NCI-H1105 treated with DMSO at 0.1 percent for 48 hours (cell line): ENCODE measurements at regions not wholly inside any gene's neighbourhood (a gene's known extent, or its start where the extent isn't known, plus 50 kb on each side); places are given as distances from the start of the nearest gene placed in this dataset.
"Not testable (repeated sequence)": the region's sequence is repeated elsewhere in the genome, so short reads cannot be mapped to it uniquely, and the experiment has no call there.

Experiments
- DNase-seq: peaks from one replicate; lab custom pipeline; 2025; lab: John Stamatoyannopoulos, UW

GRCh38 chr12:66775871-66776270 lies 97.0 kb upstream of the GRIP1 start:
- no peak for DNase-seq

DNA sequence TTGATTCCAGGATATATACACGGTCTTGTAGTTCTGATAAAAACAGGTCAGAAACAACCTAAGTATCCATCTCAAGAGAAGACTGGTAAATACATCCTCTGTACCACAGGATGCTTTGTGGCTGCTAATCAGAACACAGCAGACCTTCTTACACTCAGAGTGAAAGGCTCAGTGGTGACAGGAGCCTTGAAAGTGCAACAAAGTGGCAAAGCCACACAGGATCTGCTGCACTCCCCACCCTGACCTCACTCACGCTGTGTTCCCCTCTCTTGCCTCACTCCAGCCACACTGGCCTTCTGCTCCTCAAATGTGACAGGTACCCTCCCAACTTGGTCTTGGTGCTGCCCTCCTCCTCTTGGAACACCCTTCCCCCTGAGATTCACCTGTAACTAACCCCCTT lies 98.1 kb upstream of the GRIP1 start:
- DNase-seq: no peak

DNA sequence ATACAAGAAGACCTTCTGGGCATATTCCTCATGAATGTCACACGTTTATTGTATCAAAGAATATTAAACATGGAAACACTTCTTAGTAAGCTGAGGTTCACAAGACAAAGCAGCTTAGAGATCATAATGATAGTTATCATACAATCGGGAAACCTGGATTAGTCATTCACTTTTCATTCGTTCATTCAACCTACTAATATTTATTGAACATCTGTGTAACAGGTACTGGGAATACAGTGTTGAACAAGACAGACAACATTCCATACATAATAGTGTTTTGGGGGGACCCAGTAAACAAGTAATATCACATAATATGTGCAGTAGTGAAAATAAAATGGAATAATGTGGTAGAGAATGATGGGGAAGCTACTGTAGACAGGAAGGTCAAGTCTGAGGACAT lies 100.6 kb upstream of the GRIP1 start:
- DNase-seq: no peak

DNA sequence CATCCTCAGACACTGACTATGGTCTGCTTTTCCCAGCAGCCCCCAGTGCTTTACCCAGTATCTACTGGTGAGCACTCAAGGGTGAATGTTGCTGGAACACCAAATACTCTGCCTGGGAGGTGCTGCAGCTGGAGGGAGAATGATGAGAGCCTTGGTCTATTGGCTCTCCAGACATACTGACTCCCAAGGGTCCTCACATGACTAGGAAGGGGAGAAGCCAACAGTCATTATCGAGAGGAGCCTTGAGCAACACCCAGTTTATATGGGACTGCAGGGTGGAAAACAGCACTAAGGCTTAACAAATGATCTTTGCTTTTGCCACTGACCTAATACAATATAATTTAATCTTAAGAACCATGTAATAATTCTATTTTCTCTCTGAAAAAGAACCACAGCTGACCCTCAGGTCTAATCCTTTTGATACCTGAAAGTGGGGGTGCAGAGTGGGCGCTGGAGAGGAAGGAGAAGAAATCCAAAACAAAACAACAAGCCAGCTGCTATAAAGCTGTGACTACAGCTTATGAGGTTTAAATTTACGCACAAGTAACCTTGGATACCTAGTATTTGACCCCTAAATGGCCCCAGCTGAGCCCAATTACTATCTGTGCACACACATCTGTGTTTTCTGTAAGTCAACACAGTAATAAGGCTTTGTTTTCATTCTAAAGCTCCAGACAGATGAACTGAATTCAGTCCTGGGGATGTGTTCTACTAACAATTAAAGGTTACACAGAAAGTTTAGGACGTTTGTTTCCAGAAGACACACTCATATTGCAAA lies 107.8 kb upstream of the GRIP1 start:
- DNase-seq: no peak

DNA sequence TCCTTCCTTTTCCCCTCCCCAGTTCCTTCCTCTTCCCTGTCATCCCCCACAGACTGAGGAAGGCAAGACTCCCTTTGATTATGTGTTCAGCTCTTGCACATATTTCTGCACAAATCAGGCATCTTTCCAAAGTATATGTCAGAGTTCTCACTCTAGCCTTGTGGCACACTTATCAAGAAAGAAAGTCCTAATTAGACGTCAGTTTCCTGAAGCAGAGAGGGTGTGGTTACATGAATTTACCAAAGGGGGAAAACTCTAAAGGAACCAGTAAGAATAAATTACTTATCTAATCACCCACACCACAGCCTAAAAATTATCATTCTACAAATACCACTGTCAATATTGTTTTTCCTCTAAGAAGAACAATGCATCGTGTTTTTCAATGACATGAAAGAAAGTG lies 120.7 kb upstream of the GRIP1 start:
- no peak for DNase-seq

DNA sequence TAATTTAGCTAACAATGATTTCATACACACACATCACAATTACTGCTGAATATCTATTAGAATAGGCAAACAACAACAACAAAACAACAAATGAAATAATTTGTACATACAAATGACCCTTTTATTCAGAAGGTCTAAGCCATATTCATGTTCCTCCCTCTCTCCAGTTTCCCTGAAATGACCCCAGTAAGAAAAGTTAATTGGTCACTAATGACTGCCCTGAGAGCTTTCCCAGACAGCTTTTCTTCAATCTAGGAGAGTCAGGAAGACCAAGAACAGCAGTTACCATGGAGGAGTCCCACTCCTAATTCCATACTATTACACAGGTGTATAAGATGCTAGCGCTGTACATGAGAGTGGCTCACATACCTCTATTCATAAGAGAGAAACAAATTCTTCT lies 121.2 kb upstream of the GRIP1 start:
- no peak for DNase-seq

DNA sequence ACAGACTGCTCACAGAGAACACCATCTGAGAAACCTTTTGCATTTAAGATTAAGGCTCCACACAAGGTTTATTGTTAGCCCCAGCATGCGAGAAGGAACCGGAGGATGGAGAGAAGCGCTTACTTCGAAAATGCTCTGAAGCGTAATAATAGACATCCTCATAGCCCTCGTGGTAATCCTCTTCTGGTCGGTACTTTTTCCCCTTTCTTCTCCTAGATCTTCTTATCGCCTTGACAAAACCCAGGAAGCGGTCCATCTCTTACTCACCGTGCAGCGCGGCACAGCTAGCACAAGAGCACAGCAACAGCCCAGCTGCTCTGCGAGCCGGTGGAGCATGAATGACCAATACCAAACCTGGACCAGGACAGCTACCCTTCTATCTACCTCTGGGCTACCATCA lies 125.1 kb upstream of the GRIP1 start:
- DNase-seq: peak; percentile 62

- peak; percentile 90 for DNase-seq
Measured at GRCh38 chr12:66804563-66804974, 125.7 kb upstream of the GRIP1 start.

- DNase-seq: peak; percentile 62
Measured at GRCh38 chr12:66808606-66809005, 129.7 kb upstream of the GRIP1 start.

- peak; percentile 20 for DNase-seq
Measured at GRCh38 chr12:66813137-66813892, 134.4 kb upstream of the GRIP1 start.

DNA sequence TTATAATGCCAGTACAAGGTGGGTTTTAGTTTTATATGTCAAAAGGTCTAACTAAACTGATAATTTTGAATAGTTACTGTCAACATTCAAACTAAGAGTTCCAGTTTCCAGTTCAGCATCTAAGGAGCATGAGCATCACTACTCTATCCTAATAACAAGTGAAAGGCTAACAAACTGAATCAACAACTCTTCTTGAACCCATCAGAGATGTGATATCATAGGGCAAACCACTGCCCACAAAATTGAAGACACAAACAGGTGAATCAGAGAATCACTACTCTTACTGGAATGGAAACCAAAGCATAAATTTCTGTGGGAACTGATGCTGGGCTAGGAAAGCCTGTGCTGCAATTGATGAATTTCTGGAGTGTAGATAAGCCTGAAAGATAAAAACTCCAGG lies 140.7 kb upstream of the GRIP1 start:
- DNase-seq: no peak

- no peak for DNase-seq
Measured at GRCh38 chr12:66822961-66823360, 144.1 kb upstream of the GRIP1 start.

DNA sequence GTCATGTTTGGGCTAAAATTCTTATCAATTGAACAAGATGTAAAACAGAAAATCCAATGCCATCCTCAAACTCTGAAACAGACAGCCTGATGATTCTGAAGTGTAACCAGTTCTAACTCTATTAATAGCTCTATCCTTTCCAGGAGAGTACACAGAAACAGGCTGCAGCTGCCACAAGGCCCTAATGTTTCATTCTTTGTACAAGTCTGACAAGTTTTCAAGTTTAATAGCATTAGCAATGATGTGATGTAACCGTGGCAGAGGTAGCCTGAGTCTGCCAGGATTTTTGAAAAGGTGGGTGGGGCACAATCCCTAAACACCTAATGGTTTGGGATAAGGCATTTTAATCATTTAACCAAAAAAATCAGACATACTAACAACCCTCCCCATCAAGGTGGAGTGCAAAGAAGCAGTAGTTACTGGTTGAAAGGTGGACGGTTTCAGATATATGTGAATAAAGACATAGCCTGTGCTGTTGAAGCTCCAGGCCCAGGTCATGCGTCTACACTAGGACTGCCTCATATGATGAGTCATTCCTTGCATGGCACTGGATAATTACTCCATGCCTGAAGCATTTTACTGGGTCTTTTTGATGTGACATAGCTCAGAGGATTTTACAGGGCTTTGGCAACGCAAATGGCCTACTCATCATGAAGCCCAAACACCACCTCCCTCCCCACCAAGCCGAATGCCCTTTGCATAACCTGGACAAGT lies 145.1 kb upstream of the GRIP1 start:
- DNase-seq: no peak

- DNase-seq: not testable (repeated sequence)
Measured at GRCh38 chr12:66825921-66826320, 147.0 kb upstream of the GRIP1 start.

DNA sequence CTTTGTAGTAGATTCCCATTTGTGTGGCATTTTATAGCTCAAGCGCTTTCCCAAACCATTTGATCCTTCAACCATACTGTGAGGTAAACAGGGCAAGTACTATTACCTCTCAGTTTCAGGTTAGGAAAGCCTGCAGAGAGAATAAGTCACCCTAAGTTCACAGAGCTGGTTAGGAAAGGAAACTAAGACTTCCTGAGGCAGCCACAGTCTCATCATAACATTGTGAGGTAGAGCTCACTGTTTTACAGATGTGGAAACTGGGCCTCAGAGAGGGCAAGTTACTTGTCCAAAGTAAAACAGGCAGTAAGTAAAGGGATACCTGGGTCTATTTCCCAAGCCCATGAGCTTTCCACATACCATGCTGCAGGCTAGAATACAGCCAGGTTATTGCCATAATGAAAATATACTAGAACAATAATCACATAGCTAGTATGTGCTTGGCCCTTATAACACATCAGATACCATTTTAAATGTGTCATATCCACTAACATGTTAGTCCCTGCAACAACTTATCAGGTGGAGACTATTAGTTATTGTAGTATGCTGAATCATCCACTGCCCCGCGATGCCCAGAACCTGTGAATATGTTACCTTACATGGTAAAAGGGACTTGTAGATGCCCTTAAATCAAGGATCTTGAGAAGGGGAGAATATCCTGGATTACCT lies 150.9 kb upstream of the GRIP1 start:
- DNase-seq: no peak

- DNase-seq: no peak
Measured at GRCh38 chr12:66831495-66831894, 152.6 kb upstream of the GRIP1 start.

DNA sequence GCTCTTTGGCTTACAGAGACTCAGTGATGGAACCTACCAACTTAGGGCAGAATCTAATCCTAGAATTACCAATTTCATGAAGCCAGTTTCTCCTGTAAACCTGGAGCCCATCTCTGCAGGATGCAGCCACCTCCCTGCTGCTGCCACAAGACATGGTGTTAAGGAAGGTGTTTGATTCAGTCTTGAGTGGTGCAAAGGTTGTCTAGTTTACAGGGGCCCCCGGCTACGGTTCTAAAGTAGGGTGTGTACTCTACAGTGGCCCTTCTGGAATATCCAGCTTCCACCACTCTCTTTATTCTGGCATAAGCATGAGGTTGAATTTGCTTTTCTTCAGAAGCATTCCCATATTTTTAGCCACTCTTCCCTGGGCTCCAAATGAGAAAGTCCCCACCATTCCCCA lies 154.1 kb upstream of the GRIP1 start:
- no peak for DNase-seq

DNA sequence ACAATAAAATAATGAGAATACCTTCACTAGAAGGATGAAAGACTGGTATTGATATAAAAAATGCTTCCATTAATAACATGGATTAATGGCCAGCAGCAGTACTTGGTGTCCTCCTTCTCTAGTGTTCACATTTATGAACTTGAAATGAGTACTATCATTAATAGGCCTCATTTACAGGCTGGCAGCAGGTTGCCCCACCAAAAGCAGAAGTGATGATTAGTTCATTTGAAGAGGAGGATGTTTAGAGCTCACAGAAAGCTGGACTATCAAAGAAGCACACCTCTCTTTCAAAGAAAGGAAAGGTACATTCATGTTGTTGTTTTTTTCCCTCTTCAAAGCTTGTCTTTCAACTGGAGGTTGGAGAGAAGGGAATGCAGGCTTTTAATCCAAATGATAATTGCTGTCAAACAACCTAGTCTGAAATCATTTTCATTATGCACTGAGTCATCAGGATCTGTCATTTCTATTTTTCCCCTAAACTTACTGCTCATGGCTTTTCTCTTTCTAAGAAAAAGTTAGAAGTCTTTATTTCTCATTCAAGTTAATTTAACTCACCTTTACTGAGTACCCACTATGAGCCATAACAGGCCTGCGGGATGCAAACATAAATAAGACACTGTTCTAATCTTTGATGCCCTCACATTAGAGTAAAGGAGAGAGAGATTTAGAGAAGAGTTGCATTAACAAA lies 157.9 kb upstream of the GRIP1 start:
- no peak for DNase-seq

GRCh38 chr12:66837311-66837627 lies 158.4 kb upstream of the GRIP1 start:
- DNase-seq: no peak

DNA sequence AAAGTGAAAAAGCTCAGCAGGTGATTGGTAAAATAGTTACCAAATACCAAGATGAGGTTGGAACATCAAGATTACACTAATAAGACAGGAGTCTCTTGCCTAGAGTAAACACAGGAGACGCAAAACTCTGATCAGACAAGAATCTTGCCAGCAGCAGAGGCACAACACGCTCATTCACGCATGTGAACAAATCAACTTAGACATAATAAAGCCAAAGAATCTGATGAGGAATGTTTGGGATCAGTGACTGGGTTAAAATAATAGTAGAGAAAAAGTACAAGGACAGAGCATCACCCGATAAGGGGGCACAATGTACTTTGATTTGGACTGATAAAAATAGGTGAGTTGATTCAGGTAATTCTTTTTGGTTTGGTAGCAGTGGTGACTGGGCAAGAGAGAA lies 159.5 kb upstream of the GRIP1 start:
- DNase-seq: no peak

DNA sequence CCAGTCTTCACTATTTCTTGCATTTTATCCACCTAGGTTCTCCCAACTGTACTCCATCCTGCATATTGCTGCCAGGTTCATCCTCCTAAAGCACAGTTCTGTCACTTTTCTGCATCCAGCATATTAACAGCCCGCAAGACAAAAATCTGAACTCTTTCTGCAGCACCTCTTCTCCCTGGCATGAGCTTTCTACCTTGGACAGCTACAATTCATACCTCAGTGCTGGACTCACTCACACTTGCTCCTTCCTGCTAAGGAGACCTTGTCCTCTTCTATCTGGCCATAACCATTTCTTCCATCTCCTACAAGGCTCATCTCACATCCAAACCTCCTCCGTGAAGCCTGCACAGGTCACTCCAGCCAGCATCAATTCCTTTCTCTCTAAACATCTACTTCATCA lies 170.1 kb upstream of the GRIP1 start:
- no peak for DNase-seq

GRCh38 chr12:66851134-66851533 lies 172.3 kb upstream of the GRIP1 start:
- no peak for DNase-seq
